OCI-LY3 (cell line): ENCODE measurements at regions not wholly inside any gene's neighbourhood (a gene's known extent, or its start where the extent isn't known, plus 50 kb on each side); places are given as distances from the start of the nearest gene placed in this dataset.

Experiments
- CTCF ChIP-seq: fragments of 200-600, 300-600 bp; sonication (generic); IDR thresholded peaks from 2 replicates; pipeline ENCODE4 v1.5.1; 2014; ENCODE audit warnings: antibody characterized with exemption, low read length, low read depth
- EZH2phosphoT487 ChIP-seq: fragments of 200-600 bp; shearing (Covaris generic); IDR thresholded peaks from 2 replicates; pipeline ENCODE4 v1.6.1; 2018; ENCODE audit warnings: antibody characterized with exemption, mixed run types, low read depth

DNA sequence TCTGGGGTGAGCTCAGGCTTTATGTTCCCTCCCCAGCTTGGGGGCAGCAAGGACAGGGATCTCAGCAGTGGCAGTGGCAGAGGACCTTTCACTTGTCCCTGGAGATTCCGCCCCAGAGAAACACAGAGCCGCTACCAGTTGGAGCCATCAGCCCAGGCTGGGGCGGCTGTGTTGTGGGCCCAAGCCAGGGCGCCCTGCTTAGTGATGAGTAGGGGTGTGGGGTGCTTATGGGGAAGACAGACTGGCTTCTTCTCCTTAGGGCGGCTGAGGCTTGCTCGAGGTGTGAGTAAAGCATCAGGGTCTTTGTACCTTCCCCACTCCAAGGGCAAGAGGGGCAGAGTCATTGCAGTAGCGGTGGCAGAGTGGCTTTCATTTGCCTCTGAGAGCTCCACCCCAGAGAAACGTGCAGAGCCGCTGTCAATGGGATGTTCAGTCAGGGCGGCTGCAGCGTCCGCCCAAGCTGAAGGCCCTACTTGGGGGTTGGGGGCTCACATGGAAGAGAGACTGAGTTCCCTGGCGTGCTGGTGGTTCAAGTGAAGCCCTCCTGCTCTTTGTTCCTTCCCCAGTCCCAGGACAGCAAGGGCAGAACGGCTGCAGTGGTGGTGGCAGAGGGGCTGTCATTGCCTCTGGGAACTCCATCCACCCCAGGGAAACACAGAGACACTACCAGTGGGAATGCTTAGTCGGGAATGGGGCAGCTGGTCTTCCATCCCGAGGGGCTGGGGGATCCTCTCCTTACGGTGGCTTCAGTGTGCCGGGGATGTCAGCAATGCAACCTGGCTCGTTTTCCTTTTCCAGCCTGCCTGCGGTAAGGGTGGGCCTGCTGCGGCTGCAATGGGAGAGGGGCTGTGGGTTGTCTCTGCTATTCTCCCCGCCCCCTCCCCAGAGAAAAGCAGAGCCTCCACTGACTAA, 2142.5 kb upstream of the TENM3 start:
- TF ChIP-seq CTCF (no peak), EZH2phosphoT487 (no peak)
